Large intestine (tissue), 3 donors: ENCODE measurements at regions not wholly inside any gene's neighbourhood (a gene's known extent, or its start where the extent isn't known, plus 50 kb on each side); places are given as distances from the start of the nearest gene placed in this dataset.

ENCODE experiments used
- DNase-seq, 2 donors: peaks; one replicate each; pipeline versions ENCODE4 v3.0.0 to v3.0.0-alpha.2; 2013
- H3K27ac ChIP-seq: one replicate; pipeline ENCODE4 v1.5.1; 2013; ENCODE audit warnings: low read length
- H3K27me3 ChIP-seq: 2 replicates; pipeline ENCODE4 v1.6.1; 2013; ENCODE audit warnings: low read length; ENCODE audit not compliant: control insufficient read depth, insufficient read depth
- H3K36me3 ChIP-seq: 2 replicates; pipeline ENCODE4 v1.6.1; 2013; ENCODE audit warnings: low read length; ENCODE audit not compliant: control insufficient read depth, insufficient read depth
- H3K4me1 ChIP-seq: one replicate; pipeline ENCODE4 v1.6.1; 2013; ENCODE audit warnings: low read length; ENCODE audit not compliant: control insufficient read depth, insufficient read depth
- H3K4me3 ChIP-seq: one replicate; pipeline ENCODE4 v1.5.1; 2013; ENCODE audit warnings: low read length
- H3K9me3 ChIP-seq: one replicate; pipeline ENCODE4 v1.6.1; 2013; ENCODE audit warnings: mild to moderate bottlenecking, low read depth, low read length, moderate library complexity; ENCODE audit not compliant: control insufficient read depth
- WGBS: methylation state at CpG from one replicate; pipeline ENCODE4 v1.1.5; 2013; ENCODE audit warnings: low lambda C conversion rate; ENCODE audit not compliant: insufficient coverage; 5-methylcytosine and 5-hydroxymethylcytosine counted together

DNA sequence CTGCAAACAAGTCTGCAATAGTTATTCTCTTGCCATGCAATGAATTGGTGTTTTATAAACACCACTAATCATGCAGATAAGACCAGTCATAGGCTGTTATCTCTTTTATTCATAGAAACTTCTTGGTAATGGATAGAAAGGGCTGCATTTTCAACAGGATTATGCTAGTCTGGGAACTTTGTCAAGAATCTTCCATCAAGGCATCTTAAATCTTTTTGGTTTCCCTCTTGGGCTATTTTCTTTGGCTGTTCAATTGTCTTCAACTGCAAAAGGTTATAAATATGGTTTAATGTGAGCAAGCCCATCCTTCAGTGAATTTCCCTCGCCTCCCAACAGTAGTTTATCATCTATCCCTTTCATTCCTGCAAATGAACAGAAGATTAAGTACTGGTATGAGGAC, 59.0 kb upstream of the MINAR1 start:
- Histone ChIP-seq H3K4me1 (no peaks in the 10 kb centered on the region), H3K27ac (no peak overlapping the region), H3K4me3 (no peak overlapping the region), H3K36me3 (no peaks in the 10 kb centered on the region), H3K9me3 (no peaks in the 10 kb centered on the region), H3K27me3 (no peaks in the 10 kb centered on the region)
- DNase-seq = no peak
- WGBS = no CpG with 5 or more reads among the region's 1 CpG

DNA sequence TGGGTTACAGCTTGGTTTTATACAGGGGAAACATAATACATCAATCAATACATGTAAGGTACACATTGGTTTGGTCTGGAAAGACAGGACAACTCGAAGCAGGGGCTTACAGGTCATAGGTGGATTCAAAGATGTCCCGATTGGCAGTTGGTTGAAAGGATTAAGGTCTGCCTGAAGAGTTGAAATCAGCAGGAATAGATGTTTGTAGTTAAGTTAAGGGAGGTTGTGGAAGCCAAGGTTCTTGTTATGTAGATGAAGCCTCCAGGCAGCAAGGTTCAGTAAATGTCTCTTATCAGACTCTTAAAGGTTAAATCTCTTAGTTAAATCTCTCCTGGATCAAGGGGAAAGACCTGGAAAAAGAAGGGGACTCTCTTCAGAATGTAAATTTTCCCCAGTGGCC, 58.4 kb upstream of the MINAR1 start:
- no peak for DNase-seq
- no peak overlapping the region for H3K27ac ChIP-seq
- no peak overlapping the region for H3K4me3 ChIP-seq
- no CpG with 5 or more reads among the region's 2 CpGs for WGBS
- H3K4me1 ChIP-seq = no peaks in the 10 kb centered on the region
- H3K27me3 ChIP-seq = no peaks in the 10 kb centered on the region
- no peaks in the 10 kb centered on the region for H3K9me3 ChIP-seq
- no peaks in the 10 kb centered on the region for H3K36me3 ChIP-seq

- DNase-seq = no peak
- WGBS = 100% methylated on average over 1 of the region's 3 CpGs
- no peaks in the 10 kb centered on the region for H3K9me3 ChIP-seq
- H3K36me3 ChIP-seq = no peaks in the 10 kb centered on the region
- H3K27me3 ChIP-seq = no peaks in the 10 kb centered on the region
- H3K4me1 ChIP-seq = no peaks in the 10 kb centered on the region
- no peak overlapping the region for H3K27ac ChIP-seq
- H3K4me3 ChIP-seq = no peak overlapping the region
Observed at GRCh38 chr15:79376383-79376782, 55.8 kb upstream of the MINAR1 start.

GRCh38 chr15:79378394-79379109, 53.6 kb upstream of the MINAR1 start:
- Histone ChIP-seq H3K36me3 (no peaks in the 10 kb centered on the region), H3K27ac (no peak overlapping the region), H3K4me1 (no peaks in the 10 kb centered on the region), H3K27me3 (no peaks in the 10 kb centered on the region), H3K4me3 (no peak overlapping the region), H3K9me3 (no peaks in the 10 kb centered on the region)
- DNase-seq = no peak
- WGBS = no CpG with 5 or more reads among the region's 3 CpGs

DNA sequence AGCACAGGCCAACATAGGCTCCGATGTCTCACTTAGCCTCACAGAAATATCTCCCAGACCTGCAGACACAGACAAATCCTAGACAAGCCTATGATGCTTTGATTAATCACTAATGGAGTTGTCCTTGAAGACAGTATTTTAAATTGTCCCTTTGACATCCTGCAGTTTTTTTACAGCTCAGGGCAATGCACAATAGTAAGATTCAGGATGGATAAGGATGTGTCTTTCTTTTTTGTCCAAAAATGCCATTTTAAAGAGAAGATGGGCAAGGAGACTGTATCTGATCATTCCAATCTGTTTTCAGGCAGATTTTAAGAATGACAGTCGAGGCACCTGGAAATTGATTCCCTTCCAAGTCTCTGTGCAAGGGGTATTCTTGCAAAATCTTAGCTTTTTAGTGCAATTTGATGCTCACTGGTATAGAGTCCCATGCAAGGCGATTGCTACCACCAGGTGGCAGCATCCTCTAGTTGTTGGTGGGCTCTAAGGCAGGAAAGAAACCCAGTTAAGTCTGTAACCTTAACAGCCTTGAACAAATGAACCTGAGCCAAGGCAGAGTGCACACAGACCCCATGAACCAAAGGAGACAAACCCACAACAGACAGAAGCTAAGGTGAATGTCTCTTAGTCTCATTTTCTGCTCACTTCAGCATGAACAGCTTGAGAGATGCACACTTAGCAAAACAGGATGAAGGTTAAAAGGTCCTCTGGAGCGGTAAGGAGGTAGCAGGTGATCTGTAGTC, 51.2 kb upstream of the MINAR1 start:
- H3K4me1 ChIP-seq = no peaks in the 10 kb centered on the region
- H3K36me3 ChIP-seq = no peaks in the 10 kb centered on the region
- H3K9me3 ChIP-seq = no peaks in the 10 kb centered on the region
- DNase-seq = peak; percentile 38 to 44
- no CpG with 5 or more reads among the region's 4 CpGs for whole genome bisulfite sequencing
- H3K27me3 ChIP-seq = no peaks in the 10 kb centered on the region
- no peak overlapping the region for H3K27ac ChIP-seq
- H3K4me3 ChIP-seq = no peak overlapping the region

GRCh38 chr15:79381593-79381992, 50.5 kb upstream of the MINAR1 start:
- no peaks in the 10 kb centered on the region for H3K9me3 ChIP-seq
- no peak for DNase-seq
- H3K27me3 ChIP-seq = no peaks in the 10 kb centered on the region
- H3K4me3 ChIP-seq = no peak overlapping the region
- H3K27ac ChIP-seq = no peak overlapping the region
- H3K36me3 ChIP-seq = no peaks in the 10 kb centered on the region
- no peaks in the 10 kb centered on the region for H3K4me1 ChIP-seq
